Endothelial cell of umbilical vein (primary cell): ENCODE measurements at regions not wholly inside any gene's neighbourhood (a gene's known extent, or its start where the extent isn't known, plus 50 kb on each side); places are given as distances from the start of the nearest gene placed in this dataset.

Experiments
- BruUV-seq: library from RNA; stranded (reverse); fragments of 400-500 nt; replicated peaks from 2 replicates; lab custom pipeline; 2021; lab: Mats Ljungman, UMichigan
- CTCF ChIA-PET: fragments of 300-600, 350-600 bp; sonication (Branson Sonifier 250); formaldehyde crosslinking; loops from one replicate; lab custom pipeline; 2021; ENCODE audit warnings: antibody characterized with exemption, inconsistent platforms; lab: Charles Lee
- POLR2A ChIA-PET: fragments of 300-600, 350-600 bp; sonication (Branson Sonifier 250); formaldehyde crosslinking; loops from one replicate; lab custom pipeline; 2021; ENCODE audit warnings: antibody characterized with exemption, inconsistent platforms; lab: Charles Lee
- DNase-seq: peaks from one replicate; pipeline ENCODE4 v3.0.0-alpha.2; 2011; ENCODE audit warnings: low read depth, low spot score
- FAIRE-seq: peaks from 2 replicates; lab custom pipeline; 2011; peaks lifted over from hg19 to GRCh38; lab: Jason Lieb, UNC
- H2AFZ ChIP-seq: 2 replicates; pipeline ENCODE4 v1.6.0; 2012; ENCODE audit warnings: low read depth, low read length, control low read depth, inconsistent platforms
- H3K27ac ChIP-seq: 2 replicates; pipeline ENCODE4 v1.5.1; 2011; ENCODE audit warnings: low read depth, mild to moderate bottlenecking, control low read depth, low read length, moderate library complexity; ENCODE audit not compliant: insufficient read depth
- H3K27me3 ChIP-seq, 2 experiments: 2 replicates each; pipeline versions ENCODE4 v1.6.0 to v1.6.1; 2011; ENCODE audit warnings: low read length in 2 of 2, mixed read lengths in 1 of 2; ENCODE audit not compliant: control insufficient read depth in 2 of 2, insufficient read depth in 2 of 2
- H3K36me3 ChIP-seq, 2 experiments: 2 replicates in 1 of 2; 3 replicates in 1 of 2; pipeline ENCODE4 v1.5.1; 2011; ENCODE audit warnings: low read length in 2 of 2, mild to moderate bottlenecking in 1 of 2, moderate library complexity in 1 of 2; ENCODE audit not compliant: control insufficient read depth in 2 of 2, insufficient read depth in 2 of 2; ENCODE audit errors: extremely low read depth in 1 of 2
- H3K4me1 ChIP-seq: 3 replicates; pipeline ENCODE4 v1.5.1; 2011; ENCODE audit warnings: mild to moderate bottlenecking, low read length; ENCODE audit not compliant: control insufficient read depth, insufficient read depth; ENCODE audit errors: extremely low read depth
- H3K4me2 ChIP-seq: 2 replicates; pipeline ENCODE4 v1.6.1; 2011; ENCODE audit warnings: low read length, control low read depth, mixed read lengths; ENCODE audit not compliant: insufficient read depth
- H3K4me3 ChIP-seq, 3 experiments: fragments of 200-600 bp in 1 of 3; sonication (generic), shearing (Covaris generic) in 1 of 3; replicated peaks in 1 of 3; 2 replicates each; pipeline ENCODE4 v1.5.1; 2011 to 2016; ENCODE audit warnings: control low read depth in 3 of 3, low read length in 3 of 3, mild to moderate bottlenecking in 2 of 3, inconsistent platforms in 1 of 3, low read depth in 1 of 3, moderate library complexity in 1 of 3; ENCODE audit not compliant: insufficient read depth in 1 of 3
- H3K79me2 ChIP-seq: 2 replicates; pipeline ENCODE4 v1.6.0; 2012; ENCODE audit warnings: low read length, inconsistent platforms; ENCODE audit not compliant: control insufficient read depth, insufficient read depth
- H3K9ac ChIP-seq: replicated peaks from 2 replicates; pipeline ENCODE3; 2011; ENCODE audit warnings: low read length, control low read depth; ENCODE audit not compliant: insufficient read depth; ENCODE audit errors: extremely low read depth
- H3K9me1 ChIP-seq: replicated peaks from 3 replicates; pipeline ENCODE4 v1.6.0; 2011; ENCODE audit warnings: mild to moderate bottlenecking, low read length; ENCODE audit not compliant: control insufficient read depth, insufficient read depth; ENCODE audit errors: extremely low read depth
- H3K9me3 ChIP-seq: replicated peaks from 2 replicates; pipeline ENCODE4 v1.5.1; 2012; ENCODE audit warnings: low read length, inconsistent platforms; ENCODE audit not compliant: control insufficient read depth, insufficient read depth
- H4K20me1 ChIP-seq: replicated peaks from 2 replicates; pipeline ENCODE3; 2011; ENCODE audit warnings: mild to moderate bottlenecking, low read length; ENCODE audit not compliant: control insufficient read depth, insufficient read depth; ENCODE audit errors: extremely low read depth
- EZH2 ChIP-seq: IDR thresholded peaks from 2 replicates; pipeline ENCODE4 v1.6.1; 2012; ENCODE audit warnings: borderline replicate concordance, low read depth, mild to moderate bottlenecking, moderate library complexity, low read length, inconsistent platforms; ENCODE audit not compliant: severe bottlenecking
- FOS ChIP-seq: IDR thresholded peaks from 2 replicates; pipeline ENCODE4 v1.6.1; 2011; ENCODE audit warnings: mild to moderate bottlenecking, low read length, moderate library complexity, borderline replicate concordance; ENCODE audit not compliant: insufficient read depth
- GATA2 ChIP-seq: IDR thresholded peaks from 2 replicates; pipeline ENCODE4 v1.7.0; 2011; ENCODE audit warnings: low read depth, mild to moderate bottlenecking, moderate library complexity, mixed read lengths, low read length; ENCODE audit not compliant: insufficient read length, insufficient read depth
- JUN ChIP-seq: IDR thresholded peaks from 2 replicates; pipeline ENCODE4 v1.6.1; 2011; ENCODE audit warnings: borderline replicate concordance, low read depth; ENCODE audit not compliant: insufficient read length, insufficient read depth
- MYC ChIP-seq: IDR thresholded peaks from one replicate; pipeline ENCODE4 v1.6.1; 2011; ENCODE audit warnings: mild to moderate bottlenecking, low read depth, low read length
- POLR2A ChIP-seq: IDR thresholded peaks from 2 replicates; pipeline ENCODE4 v1.6.1; 2012; ENCODE audit warnings: low read depth, mild to moderate bottlenecking, control low read depth, low read length
- POLR2AphosphoS5 ChIP-seq: IDR thresholded peaks from 2 replicates; pipeline ENCODE4 v1.6.1; 2012; ENCODE audit warnings: low read depth, mild to moderate bottlenecking, control low read depth, low read length, moderate library complexity; ENCODE audit not compliant: insufficient read depth
- dilution Hi-C: fragments of 300-500 bp; cut with MboI; formaldehyde crosslinking; loops from one replicate; pipeline ENCODE4 v1.15.0; 2019; ENCODE audit warnings: low sequenced_read_pairs; ENCODE audit not compliant: extremely low pct_ligation_motif_present
- intact Hi-C: fragments of 100-400 bp; cut with micrococcal nuclease; formaldehyde crosslinking; loops from one replicate; pipeline ENCODE4 v1.10.0; 2022
- TF ChIP-seq, protein P1 (sequence below): IDR thresholded peaks from 2 replicates; pipeline ENCODE4 v1.6.1; 2011; ENCODE audit not compliant: insufficient read depth, insufficient read length
- TF ChIP-seq, protein P2 (sequence below), 2 donors: IDR thresholded peaks; 1 replicate in 1 of 2; 2 replicates in 1 of 2; pipeline ENCODE4 v1.5.1; 2011; ENCODE audit warnings: low read length in 2 of 2, mild to moderate bottlenecking in 2 of 2, moderate library complexity in 2 of 2, control low read depth in 1 of 2, inconsistent platforms in 1 of 2, low read depth in 1 of 2; ENCODE audit not compliant: insufficient read depth in 1 of 2; ENCODE audit errors: extremely low read depth in 1 of 2

DNA sequence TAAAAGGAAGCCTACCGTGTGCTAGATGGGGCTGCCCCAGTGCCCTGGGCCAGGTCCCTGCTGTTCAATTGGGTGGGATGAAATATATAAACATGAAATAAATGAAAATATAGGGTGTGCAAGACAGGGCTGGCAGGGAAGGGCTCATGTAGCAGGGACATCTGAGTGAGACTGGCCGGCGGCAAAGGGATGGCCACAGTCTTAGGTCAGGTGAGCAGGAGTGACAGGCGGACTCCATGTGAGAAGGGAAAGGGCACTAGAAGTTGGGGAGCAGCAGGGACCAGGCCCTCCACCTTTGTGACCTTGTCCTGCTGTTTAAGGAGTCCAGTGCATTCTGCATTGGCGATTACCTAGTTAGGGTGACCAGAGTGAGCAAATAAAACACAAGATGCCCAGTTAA is 207.6 kb upstream of the ZNF32 start:
- H3K9me1 ChIP-seq = no peaks in the 10 kb centered on the region
- intact Hi-C loops (loop anchor here (2.0 kb wide), 1 partner anchor 55 kb away; no protein-coding TSS in a partner anchor), dilution Hi-C loops (no loop called here)
- no peaks in the 10 kb centered on the region for H4K20me1 ChIP-seq
- no peaks in the 10 kb centered on the region for H3K36me3 ChIP-seq
- FAIRE-seq (no peak), DNase-seq (no peak)
- H3K4me3 ChIP-seq = no peak overlapping the region
- no peak overlapping the region for H3K4me2 ChIP-seq
- H3K9ac ChIP-seq = no peak overlapping the region
- H3K9me3 ChIP-seq = no peaks in the 10 kb centered on the region
- H3K27ac ChIP-seq = no peak overlapping the region
- no peaks in the 10 kb centered on the region for H3K79me2 ChIP-seq
- H2AFZ ChIP-seq = no peak overlapping the region
- POLR2A ChIA-PET = no interaction called here
- TF ChIP-seq, protein P1, sequence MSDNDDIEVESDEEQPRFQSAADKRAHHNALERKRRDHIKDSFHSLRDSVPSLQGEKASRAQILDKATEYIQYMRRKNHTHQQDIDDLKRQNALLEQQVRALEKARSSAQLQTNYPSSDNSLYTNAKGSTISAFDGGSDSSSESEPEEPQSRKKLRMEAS = no peak
- TF ChIP-seq JUN = no peak
- no peak for TF ChIP-seq MYC
- no peak for TF ChIP-seq GATA2
- TF ChIP-seq FOS = no peak
- TF ChIP-seq EZH2 = no peak
- TF ChIP-seq, protein P2, sequence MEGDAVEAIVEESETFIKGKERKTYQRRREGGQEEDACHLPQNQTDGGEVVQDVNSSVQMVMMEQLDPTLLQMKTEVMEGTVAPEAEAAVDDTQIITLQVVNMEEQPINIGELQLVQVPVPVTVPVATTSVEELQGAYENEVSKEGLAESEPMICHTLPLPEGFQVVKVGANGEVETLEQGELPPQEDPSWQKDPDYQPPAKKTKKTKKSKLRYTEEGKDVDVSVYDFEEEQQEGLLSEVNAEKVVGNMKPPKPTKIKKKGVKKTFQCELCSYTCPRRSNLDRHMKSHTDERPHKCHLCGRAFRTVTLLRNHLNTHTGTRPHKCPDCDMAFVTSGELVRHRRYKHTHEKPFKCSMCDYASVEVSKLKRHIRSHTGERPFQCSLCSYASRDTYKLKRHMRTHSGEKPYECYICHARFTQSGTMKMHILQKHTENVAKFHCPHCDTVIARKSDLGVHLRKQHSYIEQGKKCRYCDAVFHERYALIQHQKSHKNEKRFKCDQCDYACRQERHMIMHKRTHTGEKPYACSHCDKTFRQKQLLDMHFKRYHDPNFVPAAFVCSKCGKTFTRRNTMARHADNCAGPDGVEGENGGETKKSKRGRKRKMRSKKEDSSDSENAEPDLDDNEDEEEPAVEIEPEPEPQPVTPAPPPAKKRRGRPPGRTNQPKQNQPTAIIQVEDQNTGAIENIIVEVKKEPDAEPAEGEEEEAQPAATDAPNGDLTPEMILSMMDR (IDR thresholded peaks at IDR 0.05; ENCODE audit: extremely low read depth in 1 of 2, insufficient read depth in 1 of 2, low read depth in 1 of 2, low read length in 2 of 2) = no peak
- TF ChIP-seq POLR2A = no peak
- TF ChIP-seq POLR2AphosphoS5 = no peak
- peaks cover 0 to 1% of the 10 kb centered on the region in 2 experiments for H3K27me3 ChIP-seq
- H3K4me1 ChIP-seq = peaks cover 28% of the 10 kb centered on the region
- CTCF ChIA-PET = interaction anchor here (3.4 kb wide), 1 partner anchor 9 kb away, joined by 22 read pairs; no protein-coding TSS in a partner anchor
- no TSS peak for BruUV-seq
